Transverse colon (tissue), 4 donors: ENCODE measurements at regions not wholly inside any gene's neighbourhood (a gene's known extent, or its start where the extent isn't known, plus 50 kb on each side); places are given as distances from the start of the nearest gene placed in this dataset.

Source experiments
- POLR2A ChIP-seq: fragments of 450-650 bp; IDR thresholded peaks from one replicate; pipeline ENCODE4 v1.6.1; 2016; ENCODE audit warnings: antibody characterized with exemption, mild to moderate bottlenecking, moderate library complexity
- POLR2AphosphoS5 ChIP-seq, 3 donors: sonication (generic); formaldehyde crosslinking; IDR thresholded peaks; one replicate each; pipeline ENCODE4 v1.6.1; 2016; ENCODE audit warnings: antibody characterized with exemption in 3 of 3
- TF ChIP-seq, protein P1 (sequence below), 5 experiments: fragments of 200-600 bp in 3 of 5; fragments of 450-650 bp in 2 of 5; sonication (generic) in 3 of 5; IDR thresholded peaks; 1 replicate in 2 of 5; 2 replicates in 3 of 5; pipeline ENCODE4 v1.5.1; 2016 to 2017; ENCODE audit warnings: antibody characterized with exemption in 5 of 5, inconsistent platforms in 3 of 5, mild to moderate bottlenecking in 2 of 5, moderate library complexity in 1 of 5

- TF ChIP-seq POLR2A (no peak), POLR2AphosphoS5 (IDR thresholded peaks at IDR 0.05) (no peak)
- TF ChIP-seq, protein P1, sequence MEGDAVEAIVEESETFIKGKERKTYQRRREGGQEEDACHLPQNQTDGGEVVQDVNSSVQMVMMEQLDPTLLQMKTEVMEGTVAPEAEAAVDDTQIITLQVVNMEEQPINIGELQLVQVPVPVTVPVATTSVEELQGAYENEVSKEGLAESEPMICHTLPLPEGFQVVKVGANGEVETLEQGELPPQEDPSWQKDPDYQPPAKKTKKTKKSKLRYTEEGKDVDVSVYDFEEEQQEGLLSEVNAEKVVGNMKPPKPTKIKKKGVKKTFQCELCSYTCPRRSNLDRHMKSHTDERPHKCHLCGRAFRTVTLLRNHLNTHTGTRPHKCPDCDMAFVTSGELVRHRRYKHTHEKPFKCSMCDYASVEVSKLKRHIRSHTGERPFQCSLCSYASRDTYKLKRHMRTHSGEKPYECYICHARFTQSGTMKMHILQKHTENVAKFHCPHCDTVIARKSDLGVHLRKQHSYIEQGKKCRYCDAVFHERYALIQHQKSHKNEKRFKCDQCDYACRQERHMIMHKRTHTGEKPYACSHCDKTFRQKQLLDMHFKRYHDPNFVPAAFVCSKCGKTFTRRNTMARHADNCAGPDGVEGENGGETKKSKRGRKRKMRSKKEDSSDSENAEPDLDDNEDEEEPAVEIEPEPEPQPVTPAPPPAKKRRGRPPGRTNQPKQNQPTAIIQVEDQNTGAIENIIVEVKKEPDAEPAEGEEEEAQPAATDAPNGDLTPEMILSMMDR (IDR thresholded peaks at IDR 0.05): no peak
Observed at GRCh38 chr13:57375876-57376275, 208.9 kb downstream of the PRR20E start.
